HEK293 (cell line): ENCODE measurements at regions not wholly inside any gene's neighbourhood (a gene's known extent, or its start where the extent isn't known, plus 50 kb on each side); places are given as distances from the start of the nearest gene placed in this dataset.

Source experiments
- CTCF ChIA-PET: fragments of 350-600 bp; formaldehyde crosslinking; extraction: SDS; loops from one replicate; lab custom pipeline; 2021; ENCODE audit warnings: antibody characterized with exemption; lab: Yijun Ruan, JAX
- POLR2A ChIA-PET: fragments of 300-600 bp; formaldehyde crosslinking; extraction: SDS; loops from one replicate; lab custom pipeline; 2020; ENCODE audit warnings: antibody characterized with exemption, inconsistent platforms; lab: Yijun Ruan, JAX
- H3K27ac ChIP-seq: fragments of 200-500 bp; sonication (Bioruptor generic); 2 replicates; pipeline ENCODE4 v1.5.1; 2014; ENCODE audit warnings: low read depth, low read length, control low read depth, inconsistent platforms; ENCODE audit errors: extremely low read depth
- H3K36me3 ChIP-seq, 2 experiments: fragments of 200-500 bp in 1 of 2; sonication (Bioruptor generic) in 1 of 2; 1 replicate in 1 of 2; 2 replicates in 1 of 2; pipeline ENCODE4 v1.5.1; 2014 to 2017; ENCODE audit warnings: inconsistent platforms in 2 of 2, low read length in 2 of 2; ENCODE audit not compliant: control insufficient read depth in 2 of 2, insufficient read depth in 1 of 2
- H3K4me1 ChIP-seq: fragments of 200-500 bp; sonication (Bioruptor generic); 2 replicates; pipeline ENCODE4 v1.5.1; 2014; ENCODE audit warnings: mild to moderate bottlenecking, low read length, inconsistent platforms; ENCODE audit not compliant: control insufficient read depth, insufficient read depth
- H3K4me3 ChIP-seq: 2 replicates; pipeline ENCODE4 v1.5.1; 2011; ENCODE audit warnings: low read depth, mild to moderate bottlenecking, control low read depth, low read length, moderate library complexity
- H3K9me3 ChIP-seq: fragments of 200-500 bp; sonication (Bioruptor generic); 2 replicates; pipeline ENCODE4 v1.5.1; 2014; ENCODE audit warnings: low read depth, low read length, inconsistent platforms; ENCODE audit not compliant: control insufficient read depth, insufficient read depth
- BCL11A ChIP-seq: fragments of 450-650 bp; formaldehyde crosslinking; IDR thresholded peaks from 2 replicates; pipeline ENCODE4 v1.5.1; 2016; ENCODE audit warnings: low read depth, missing biosample characterization, missing genetic modification characterization
- IKZF3 ChIP-seq: fragments of 450-650 bp; IDR thresholded peaks from 2 replicates; pipeline ENCODE4 v1.5.0; 2018; ENCODE audit warnings: missing biosample characterization, mild to moderate bottlenecking, missing genetic modification characterization, moderate library complexity
- OSR2 ChIP-seq: fragments of 450-650 bp; formaldehyde crosslinking; IDR thresholded peaks from 2 replicates; pipeline ENCODE4 v1.5.1; 2016; ENCODE audit warnings: missing biosample characterization, missing genetic modification characterization
- PRDM2 ChIP-seq: fragments of 450-650 bp; formaldehyde crosslinking; IDR thresholded peaks from 2 replicates; pipeline ENCODE4 v1.5.1; 2016; ENCODE audit warnings: missing biosample characterization, missing genetic modification characterization, borderline replicate concordance
- PRDM4 ChIP-seq: fragments of 450-650 bp; formaldehyde crosslinking; IDR thresholded peaks from 2 replicates; pipeline ENCODE4 v1.5.1; 2017; ENCODE audit warnings: missing biosample characterization, missing genetic modification characterization
- RBAK ChIP-seq: fragments of 450-650 bp; formaldehyde crosslinking; IDR thresholded peaks from 2 replicates; pipeline ENCODE4 v1.5.1; 2016; ENCODE audit warnings: missing biosample characterization, missing genetic modification characterization
- REST ChIP-seq: fragments of 450-650 bp; formaldehyde crosslinking; IDR thresholded peaks from 2 replicates; pipeline ENCODE4 v1.5.1; 2016; ENCODE audit warnings: missing biosample characterization, missing genetic modification characterization
- SCRT2 ChIP-seq: fragments of 450-650 bp; formaldehyde crosslinking; IDR thresholded peaks from 2 replicates; pipeline ENCODE4 v1.5.1; 2016; ENCODE audit warnings: missing biosample characterization, missing genetic modification characterization
- TCF7L2 ChIP-seq: IDR thresholded peaks from 2 replicates; pipeline ENCODE4 v1.6.1; 2011; ENCODE audit warnings: low read depth, mild to moderate bottlenecking, inconsistent platforms, low read length, moderate library complexity, borderline replicate concordance
- TRIM28 ChIP-seq: IDR thresholded peaks from 2 replicates; pipeline ENCODE4 v1.6.1; 2011; ENCODE audit warnings: low read length, control low read depth, borderline replicate concordance
- ZBTB17 ChIP-seq: fragments of 450-650 bp; formaldehyde crosslinking; IDR thresholded peaks from 2 replicates; pipeline ENCODE4 v1.5.1; 2016; ENCODE audit warnings: missing biosample characterization, missing genetic modification characterization
- ZBTB26 ChIP-seq: fragments of 450-650 bp; formaldehyde crosslinking; optimal IDR thresholded peaks from 2 replicates; pipeline ENCODE3; 2016; ENCODE audit warnings: missing biosample characterization, mild to moderate bottlenecking, missing genetic modification characterization
- ZBTB8A ChIP-seq: fragments of 450-650 bp; formaldehyde crosslinking; IDR thresholded peaks from 2 replicates; pipeline ENCODE4 v1.5.1; 2016; ENCODE audit warnings: missing biosample characterization, missing genetic modification characterization
- ZNF155 ChIP-seq: fragments of 450-650 bp; formaldehyde crosslinking; IDR thresholded peaks from 2 replicates; pipeline ENCODE4 v1.5.1; 2016; ENCODE audit warnings: missing biosample characterization, missing genetic modification characterization
- ZNF16 ChIP-seq: fragments of 450-650 bp; formaldehyde crosslinking; IDR thresholded peaks from 2 replicates; pipeline ENCODE4 v1.5.1; 2016; ENCODE audit warnings: low read depth, missing biosample characterization, missing genetic modification characterization
- ZNF341 ChIP-seq: fragments of 450-650 bp; formaldehyde crosslinking; IDR thresholded peaks from 2 replicates; pipeline ENCODE4; 2016; ENCODE audit warnings: low read depth, missing biosample characterization, missing genetic modification characterization
- ZNF366 ChIP-seq: fragments of 450-650 bp; formaldehyde crosslinking; conservative IDR thresholded peaks from 2 replicates; pipeline ENCODE4 v1.5.1; 2016; ENCODE audit warnings: missing biosample characterization, missing genetic modification characterization
- ZNF629 ChIP-seq: fragments of 450-650 bp; formaldehyde crosslinking; IDR thresholded peaks from 2 replicates; pipeline ENCODE4 v1.5.1; 2017; ENCODE audit warnings: missing biosample characterization, missing genetic modification characterization
- ZNF701 ChIP-seq: fragments of 450-650 bp; formaldehyde crosslinking; IDR thresholded peaks from 2 replicates; pipeline ENCODE4 v1.5.1; 2016; ENCODE audit warnings: missing biosample characterization, missing genetic modification characterization
- ZNF791 ChIP-seq: fragments of 450-650 bp; formaldehyde crosslinking; IDR thresholded peaks from 2 replicates; pipeline ENCODE4 v1.5.1; 2016; ENCODE audit warnings: missing biosample characterization, missing genetic modification characterization
- ZNF837 ChIP-seq: fragments of 450-650 bp; formaldehyde crosslinking; IDR thresholded peaks from 2 replicates; pipeline ENCODE4 v1.5.1; 2016; ENCODE audit warnings: missing biosample characterization, missing genetic modification characterization
- ZNF843 ChIP-seq: fragments of 450-650 bp; formaldehyde crosslinking; IDR thresholded peaks from 2 replicates; pipeline ENCODE4 v1.5.1; 2016; ENCODE audit warnings: missing biosample characterization, missing genetic modification characterization
- ZSCAN4 ChIP-seq: fragments of 450-650 bp; formaldehyde crosslinking; IDR thresholded peaks from 2 replicates; pipeline ENCODE4 v1.5.1; 2017; ENCODE audit warnings: missing biosample characterization, missing genetic modification characterization
- ZXDB ChIP-seq: fragments of 450-650 bp; formaldehyde crosslinking; IDR thresholded peaks from 2 replicates; pipeline ENCODE4 v1.5.1; 2016; ENCODE audit warnings: missing biosample characterization, missing genetic modification characterization

GRCh38 chr4:123874063-123874462, 477.5 kb downstream of the SPRY1 start:
- Histone ChIP-seq H3K36me3 (no peaks in the 10 kb centered on the region), H3K27ac (no peak overlapping the region), H3K4me3 (no peak overlapping the region), H3K4me1 (no peaks in the 10 kb centered on the region), H3K9me3 (no peaks in the 10 kb centered on the region)
- POLR2A ChIA-PET, result no interaction called here
- CTCF ChIA-PET, result interaction anchor here (0.6 kb wide), 1 partner anchor 119 kb away, joined by 3 read pairs; no protein-coding TSS in a partner anchor
- TF ChIP-seq BCL11A (tag by site-specific recombination) (no peak), IKZF3 (no peak), TCF7L2 (no peak), ZNF837 (tag by site-specific recombination) (no peak), ZSCAN4 (no peak), OSR2 (tag by site-specific recombination) (no peak), PRDM4 (tag by site-specific recombination) (no peak), ZNF843 (no peak), ZNF701 (tag by site-specific recombination) (no peak), ZNF629 (no peak), REST (no peak), SCRT2 (tag by site-specific recombination) (no peak), ZNF155 (tag by site-specific recombination) (no peak), ZNF366 (tag by site-specific recombination) (no peak), ZNF791 (tag by site-specific recombination) (no peak), ZXDB (tag by site-specific recombination) (no peak), ZNF341 (tag by site-specific recombination) (no peak)

GRCh38 chr4:123876143-123876542, 479.5 kb downstream of the SPRY1 start:
- Histone ChIP-seq H3K9me3 (no peaks in the 10 kb centered on the region), H3K27ac (no peak overlapping the region), H3K4me1 (no peaks in the 10 kb centered on the region), H3K4me3 (no peak overlapping the region), H3K36me3 (no peaks in the 10 kb centered on the region)
- ChIA-PET CTCF (interaction anchor here (0.6 to 0.7 kb wide), 2 partner anchors 21 to 632 kb away, joined by 3 read pairs; no protein-coding TSS in a partner anchor), POLR2A (no interaction called here)
- no peak for TF ChIP-seq ZBTB26 (tag by site-specific recombination)
- TF ChIP-seq ZNF16, result no peak
- no peak for TF ChIP-seq PRDM2
- TF ChIP-seq RBAK (tag by site-specific recombination), result no peak
- no peak for TF ChIP-seq ZBTB17
- TF ChIP-seq TRIM28, result no peak
- TF ChIP-seq ZBTB8A (tag by site-specific recombination), result no peak
